Neutrophil (primary cell): ENCODE measurements at regions not wholly inside any gene's neighbourhood (a gene's known extent, or its start where the extent isn't known, plus 50 kb on each side); places are given as distances from the start of the nearest gene placed in this dataset.

ENCODE experiments used
- H3K27ac ChIP-seq: fragments of 200-600 bp; sonication (generic); 2 replicates; pipeline ENCODE4 v1.5.1; 2016; ENCODE audit warnings: mild to moderate bottlenecking, moderate library complexity
- H3K27me3 ChIP-seq: fragments of 200-600 bp; sonication (generic); 2 replicates; pipeline ENCODE4 v1.6.0; 2016; ENCODE audit warnings: mild to moderate bottlenecking
- H3K36me3 ChIP-seq: fragments of 200-600 bp; sonication (generic); 2 replicates; pipeline ENCODE4 v1.5.1; 2017
- H3K4me1 ChIP-seq, 2 experiments: fragments of 200-600 bp in 1 of 2; sonication (generic) in 1 of 2; 1 replicate in 1 of 2; 2 replicates in 1 of 2; pipeline versions ENCODE4 v1.5.1 to v1.6.1; 2013 to 2016; ENCODE audit warnings: low read depth in 1 of 2, low read length in 1 of 2, mild to moderate bottlenecking in 1 of 2, moderate library complexity in 1 of 2; ENCODE audit not compliant: control insufficient read depth in 1 of 2, insufficient read depth in 1 of 2
- H3K4me3 ChIP-seq, 2 experiments: fragments of 200-600 bp in 1 of 2; sonication (generic) in 1 of 2; 1 replicate in 1 of 2; 2 replicates in 1 of 2; pipeline ENCODE4 v1.5.1; 2013 to 2016; ENCODE audit warnings: low read depth in 1 of 2, low read length in 1 of 2, mild to moderate bottlenecking in 1 of 2, moderate library complexity in 1 of 2
- H3K9me3 ChIP-seq: fragments of 200-600 bp; sonication (generic); 2 replicates; pipeline ENCODE4 v1.5.1; 2016
- CTCF ChIP-seq: fragments of 200-600 bp; sonication (generic); IDR thresholded peaks from 2 replicates; pipeline ENCODE4 v1.5.1; 2016; ENCODE audit warnings: antibody characterized with exemption

GRCh38 chr14:104464907-104465306 is 114.7 kb upstream of the C14orf180 start:
- Histone ChIP-seq H3K36me3 (no peaks in the 10 kb centered on the region), H3K9me3 (no peaks in the 10 kb centered on the region), H3K27ac (no peak overlapping the region), H3K4me1 (no peaks in the 10 kb centered on the region), H3K27me3 (peaks cover 53% of the 10 kb centered on the region), H3K4me3 (no peak overlapping the region)
- no peak for TF ChIP-seq CTCF

GRCh38 chr14:104465482-104466390 is 113.8 kb upstream of the C14orf180 start:
- Histone ChIP-seq H3K36me3 (no peaks in the 10 kb centered on the region), H3K9me3 (no peaks in the 10 kb centered on the region), H3K4me3 (no peak overlapping the region), H3K27ac (no peak overlapping the region), H3K27me3 (peaks cover 45% of the 10 kb centered on the region), H3K4me1 (no peaks in the 10 kb centered on the region)
- no peak for TF ChIP-seq CTCF

- H3K27me3 ChIP-seq: peaks cover 30% of the 10 kb centered on the region
- no peaks in the 10 kb centered on the region for H3K4me1 ChIP-seq
These were observed 112.3 kb upstream of the C14orf180 start for GRCh38 chr14:104467236-104467635.

GRCh38 chr14:104467641-104468040 is 111.9 kb upstream of the C14orf180 start:
- H3K4me3 ChIP-seq: no peak overlapping the region

More at GRCh38 chr14:104467236-104467635, 112.3 kb upstream of the C14orf180 start:
- no peaks in the 10 kb centered on the region for H3K9me3 ChIP-seq
- TF ChIP-seq CTCF: no peak
- H3K27ac ChIP-seq: no peak overlapping the region
- no peaks in the 10 kb centered on the region for H3K36me3 ChIP-seq
- no peak overlapping the region for H3K4me3 ChIP-seq

GRCh38 chr14:104469591-104469990 is 110.0 kb upstream of the C14orf180 start:
- Histone ChIP-seq H3K27ac (no peak overlapping the region), H3K27me3 (peaks cover 17% of the 10 kb centered on the region), H3K36me3 (no peaks in the 10 kb centered on the region), H3K9me3 (no peaks in the 10 kb centered on the region), H3K4me3 (no peak overlapping the region), H3K4me1 (no peaks in the 10 kb centered on the region)
- TF ChIP-seq CTCF: no peak

More at GRCh38 chr14:104467641-104468040, 111.9 kb upstream of the C14orf180 start:
- TF ChIP-seq CTCF: no peak
- Histone ChIP-seq H3K27me3 (peaks cover 26% of the 10 kb centered on the region), H3K36me3 (no peaks in the 10 kb centered on the region), H3K9me3 (no peaks in the 10 kb centered on the region), H3K27ac (no peak overlapping the region), H3K4me1 (no peaks in the 10 kb centered on the region)
